H9 (cell line): ENCODE measurements at regions not wholly inside any gene's neighbourhood (a gene's known extent, or its start where the extent isn't known, plus 50 kb on each side); places are given as distances from the start of the nearest gene placed in this dataset.
A peak's percentile ranks its signal among the peaks of the same experiment; 100 is the strongest.

Experiments
- DNase-seq: peaks from one replicate; pipeline ENCODE4 v3.0.0-alpha.2; 2017
- H2AFZ ChIP-seq: one replicate; pipeline ENCODE4 v1.6.1; 2013; ENCODE audit warnings: mild to moderate bottlenecking, low read length, control low read depth, moderate library complexity
- H2AK5ac ChIP-seq: 2 replicates; pipeline ENCODE4 v1.6.1; 2013; ENCODE audit warnings: low read length, control low read depth, mixed read lengths; ENCODE audit not compliant: insufficient read length
- H2BK120ac ChIP-seq: one replicate; pipeline ENCODE4 v1.6.1; 2013; ENCODE audit warnings: low read depth, mild to moderate bottlenecking, low read length, control low read depth, inconsistent platforms; ENCODE audit not compliant: poor library complexity, severe bottlenecking
- H2BK12ac ChIP-seq: 2 replicates; pipeline ENCODE4 v1.6.1; 2013; ENCODE audit warnings: low read length, control low read depth, mixed read lengths, low read depth; ENCODE audit not compliant: insufficient read length
- H2BK15ac ChIP-seq: 2 replicates; pipeline ENCODE4 v1.6.1; 2013; ENCODE audit warnings: low read depth, low read length, control low read depth
- H2BK20ac ChIP-seq: one replicate; pipeline ENCODE4 v1.6.1; 2013; ENCODE audit warnings: low read depth, mild to moderate bottlenecking, low read length, control low read depth, inconsistent platforms; ENCODE audit not compliant: poor library complexity, severe bottlenecking
- H2BK5ac ChIP-seq: 2 replicates; pipeline ENCODE4 v1.6.1; 2013; ENCODE audit warnings: low read length, control low read depth, mixed read lengths; ENCODE audit not compliant: insufficient read length
- H3K14ac ChIP-seq: 2 replicates; pipeline ENCODE4 v1.6.1; 2013; ENCODE audit warnings: low read length, control low read depth; ENCODE audit not compliant: insufficient read depth
- H3K18ac ChIP-seq: 2 replicates; pipeline ENCODE4 v1.6.1; 2013; ENCODE audit warnings: low read depth, mild to moderate bottlenecking, mixed read lengths, low read length, control low read depth; ENCODE audit not compliant: insufficient read length
- H3K23ac ChIP-seq: 2 replicates; pipeline ENCODE4 v1.6.1; 2013; ENCODE audit warnings: low read length, control low read depth, mixed read lengths, low read depth; ENCODE audit not compliant: insufficient read length
- H3K23me2 ChIP-seq: 2 replicates; pipeline ENCODE4 v1.6.1; 2013; ENCODE audit warnings: low read depth, mild to moderate bottlenecking, mixed read lengths, low read length, control low read depth; ENCODE audit not compliant: insufficient read length, poor library complexity, severe bottlenecking
- H3K27ac ChIP-seq: 2 replicates; pipeline ENCODE4 v1.5.1; 2013; ENCODE audit warnings: low read length, control low read depth, mixed read lengths, low read depth; ENCODE audit not compliant: insufficient read length
- H3K27me3 ChIP-seq: 2 replicates; pipeline ENCODE4 v1.6.1; 2013; ENCODE audit warnings: low read length, control low read depth, inconsistent platforms; ENCODE audit not compliant: insufficient read depth
- H3K4ac ChIP-seq: 2 replicates; pipeline ENCODE4 v1.6.1; 2013; ENCODE audit warnings: low read depth, mild to moderate bottlenecking, control low read depth, inconsistent platforms, low read length, moderate library complexity
- H3K4me1 ChIP-seq: 2 replicates; pipeline ENCODE4 v1.6.1; 2013; ENCODE audit warnings: low read length, control low read depth, inconsistent platforms; ENCODE audit not compliant: insufficient read depth
- H3K4me2 ChIP-seq: 2 replicates; pipeline ENCODE4 v1.6.1; 2013; ENCODE audit warnings: low read length, control low read depth, mixed read lengths; ENCODE audit not compliant: insufficient read length, insufficient read depth
- H3K56ac ChIP-seq: 2 replicates; pipeline ENCODE4 v1.6.1; 2013; ENCODE audit warnings: low read depth, mild to moderate bottlenecking, mixed read lengths, low read length, control low read depth; ENCODE audit not compliant: insufficient read length
- H3K79me1 ChIP-seq: 2 replicates; pipeline ENCODE4 v1.6.1; 2013; ENCODE audit warnings: low read depth, mild to moderate bottlenecking, moderate library complexity, low read length, control low read depth, inconsistent platforms; ENCODE audit not compliant: insufficient read depth, poor library complexity, severe bottlenecking
- H3K79me2 ChIP-seq: 2 replicates; pipeline ENCODE4 v1.6.1; 2013; ENCODE audit warnings: low read length, control low read depth, inconsistent platforms; ENCODE audit not compliant: insufficient read depth
- H3K9ac ChIP-seq: 2 replicates; pipeline ENCODE4 v1.6.1; 2013; ENCODE audit warnings: low read length, control low read depth, mixed read lengths; ENCODE audit not compliant: insufficient read length; ENCODE audit errors: extremely low read depth
- H3K9me3 ChIP-seq: one replicate; pipeline ENCODE4 v1.6.1; 2013; ENCODE audit warnings: low read depth, low read length, inconsistent platforms; ENCODE audit not compliant: control insufficient read depth
- H3T11ph ChIP-seq: one replicate; pipeline ENCODE4 v1.6.1; 2013; ENCODE audit warnings: mild to moderate bottlenecking, low read length, control low read depth, inconsistent platforms
- H4K20me1 ChIP-seq: one replicate; pipeline ENCODE4 v1.6.1; 2013; ENCODE audit not compliant: control insufficient read depth, insufficient read length, insufficient read depth
- H4K5ac ChIP-seq: 2 replicates; pipeline ENCODE4 v1.6.1; 2013; ENCODE audit warnings: low read depth, mild to moderate bottlenecking, mixed read lengths, low read length, control low read depth; ENCODE audit not compliant: insufficient read length
- H4K8ac ChIP-seq: replicated peaks from 2 replicates; pipeline ENCODE4 v1.6.1; 2013; ENCODE audit warnings: low read length, control low read depth, mixed read lengths, low read depth; ENCODE audit not compliant: insufficient read length
- H4K91ac ChIP-seq: 2 replicates; pipeline ENCODE4 v1.6.1; 2013; ENCODE audit warnings: low read depth, mild to moderate bottlenecking, moderate library complexity, mixed read lengths, low read length, control low read depth; ENCODE audit not compliant: insufficient read length
- H3K27ac Mint-ChIP-seq, 3 experiments: 2 replicates in 2 of 3; 3 replicates in 1 of 3; pipeline ENCODE4 v1.8.0; 2020 to 2021; ENCODE audit warnings: mixed read lengths in 3 of 3, mild to moderate bottlenecking in 1 of 3, moderate library complexity in 1 of 3
- H3K27me3 Mint-ChIP-seq: 2 replicates; pipeline ENCODE4 v1.8.0; 2021; ENCODE audit warnings: low read depth, mild to moderate bottlenecking, moderate library complexity, mixed read lengths
- H3K36me3 Mint-ChIP-seq, 3 experiments: 2 replicates in 2 of 3; 3 replicates in 1 of 3; pipeline ENCODE4 v1.8.0; 2020 to 2021; ENCODE audit warnings: low read depth in 3 of 3, mixed read lengths in 3 of 3; ENCODE audit not compliant: insufficient read depth in 1 of 3
- H3K4me1 Mint-ChIP-seq, 2 experiments: 2 replicates each; pipeline ENCODE4 v1.8.0; 2020; ENCODE audit warnings: mixed read lengths in 2 of 2
- H3K4me3 Mint-ChIP-seq, 2 experiments: 2 replicates in 1 of 2; 3 replicates in 1 of 2; pipeline ENCODE4 v1.8.0; 2020 to 2021; ENCODE audit warnings: mild to moderate bottlenecking in 2 of 2, mixed read lengths in 2 of 2, moderate library complexity in 1 of 2
- H3K9me3 Mint-ChIP-seq, 2 experiments: 2 replicates in 1 of 2; 3 replicates in 1 of 2; pipeline ENCODE4 v1.8.0; 2020; ENCODE audit warnings: mild to moderate bottlenecking in 2 of 2, mixed read lengths in 2 of 2, moderate library complexity in 1 of 2
- WGBS: extraction: QIAGEN DNeasy Blood & Tissue Kit; methylation state at CpG from one replicate; pipeline ENCODE4 v1.1.7; 2013; ENCODE audit warnings: missing lambda C conversion rate, low lambda C conversion rate, mixed read lengths; ENCODE audit not compliant: insufficient read length; ENCODE audit errors: extremely low coverage; 5-methylcytosine and 5-hydroxymethylcytosine counted together
- TF ChIP-seq, protein P1 (sequence below): fragments of 200-600 bp; sonication (generic); conservative IDR thresholded peaks from 3 replicates; pipeline ENCODE4 v1.8.0; 2021; ENCODE audit warnings: antibody characterized with exemption, mild to moderate bottlenecking

DNA sequence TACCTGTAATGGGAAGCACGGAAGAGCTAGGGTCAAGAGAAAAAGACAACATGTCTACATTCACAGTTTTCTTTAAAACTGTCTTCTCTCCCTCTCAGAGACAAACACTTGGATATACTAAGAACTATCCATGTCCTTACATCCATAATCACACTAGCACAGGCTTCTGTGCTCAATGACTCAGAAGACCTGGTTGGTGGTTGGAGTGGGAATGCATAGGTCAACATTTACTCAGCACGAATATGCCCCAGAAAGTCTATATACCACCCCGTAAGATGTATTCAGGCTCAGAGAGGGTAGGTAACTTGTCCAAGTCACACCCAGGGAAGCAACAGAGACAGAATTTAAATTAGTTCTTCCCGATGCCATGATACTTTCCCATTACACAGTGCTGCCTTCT lies 891.1 kb downstream of the TUSC7 start:
- no peaks in the 10 kb centered on the region for H3K9me3 Mint-ChIP-seq
- no peak for DNase-seq
- TF ChIP-seq, protein P1, sequence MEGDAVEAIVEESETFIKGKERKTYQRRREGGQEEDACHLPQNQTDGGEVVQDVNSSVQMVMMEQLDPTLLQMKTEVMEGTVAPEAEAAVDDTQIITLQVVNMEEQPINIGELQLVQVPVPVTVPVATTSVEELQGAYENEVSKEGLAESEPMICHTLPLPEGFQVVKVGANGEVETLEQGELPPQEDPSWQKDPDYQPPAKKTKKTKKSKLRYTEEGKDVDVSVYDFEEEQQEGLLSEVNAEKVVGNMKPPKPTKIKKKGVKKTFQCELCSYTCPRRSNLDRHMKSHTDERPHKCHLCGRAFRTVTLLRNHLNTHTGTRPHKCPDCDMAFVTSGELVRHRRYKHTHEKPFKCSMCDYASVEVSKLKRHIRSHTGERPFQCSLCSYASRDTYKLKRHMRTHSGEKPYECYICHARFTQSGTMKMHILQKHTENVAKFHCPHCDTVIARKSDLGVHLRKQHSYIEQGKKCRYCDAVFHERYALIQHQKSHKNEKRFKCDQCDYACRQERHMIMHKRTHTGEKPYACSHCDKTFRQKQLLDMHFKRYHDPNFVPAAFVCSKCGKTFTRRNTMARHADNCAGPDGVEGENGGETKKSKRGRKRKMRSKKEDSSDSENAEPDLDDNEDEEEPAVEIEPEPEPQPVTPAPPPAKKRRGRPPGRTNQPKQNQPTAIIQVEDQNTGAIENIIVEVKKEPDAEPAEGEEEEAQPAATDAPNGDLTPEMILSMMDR = no peak
- Histone ChIP-seq H3K9ac (no peak overlapping the region), H4K91ac (no peak overlapping the region), H3K4me2 (no peak overlapping the region), H2BK15ac (no peak overlapping the region), H3K27me3 (no peaks in the 10 kb centered on the region), H3K23me2 (no peaks in the 10 kb centered on the region), H3K9me3 (no peaks in the 10 kb centered on the region), H4K20me1 (no peaks in the 10 kb centered on the region), H3K23ac (no peak overlapping the region), H3K4ac (no peak overlapping the region), H3K79me1 (no peaks in the 10 kb centered on the region), H3K56ac (no peak overlapping the region), H4K5ac (no peak overlapping the region), H3K18ac (no peak overlapping the region), H3K27ac (no peak overlapping the region), H2BK120ac (no peak overlapping the region), H2BK5ac (no peak overlapping the region), H3T11ph (no peak overlapping the region), H2AK5ac (no peak overlapping the region), H2BK20ac (no peak overlapping the region), H4K8ac (no peak overlapping the region), H3K79me2 (no peaks in the 10 kb centered on the region), H2AFZ (no peak overlapping the region), H2BK12ac (peak overlapping the region; percentile 79), H3K14ac (no peak overlapping the region), H3K4me1 (no peaks in the 10 kb centered on the region)
- WGBS = no CpG with 5 or more reads among the region's 4 CpGs
- H3K27ac Mint-ChIP-seq = no peak overlapping the region
- H3K36me3 Mint-ChIP-seq = no peaks in the 10 kb centered on the region
- no peak overlapping the region for H3K4me3 Mint-ChIP-seq
- H3K4me1 Mint-ChIP-seq = peaks cover 7 to 29% of the 10 kb centered on the region in 2 experiments; a peak in 3 of 4 replicates
- H3K27me3 Mint-ChIP-seq = no peaks in the 10 kb centered on the region
